ENCODE measurements at regions not wholly inside any gene's neighbourhood (a gene's known extent, or its start where the extent isn't known, plus 50 kb on each side); places are given as distances from the start of the nearest gene placed in this dataset.

GRCh38 chr1:14309984-14310383 is 288.5 kb upstream of the KAZN start:
- H3K36me3 ChIP-seq (ENCODE audit: control insufficient read depth in 2 of 2, insufficient read depth in 2 of 2, low read length in 2 of 2): no peaks in the 10 kb centered on the region
- H3K9ac ChIP-seq (ENCODE audit: low read length in 2 of 2): no peak overlapping the region
- no peaks in the 10 kb centered on the region for H3K9me3 ChIP-seq (ENCODE audit: control insufficient read depth in 2 of 2, low read length in 2 of 2)
- no peak overlapping the region for H3K4me3 ChIP-seq (ENCODE audit: low read length in 2 of 2)
- peaks cover 2% of the 10 kb centered on the region for H3K4me1 ChIP-seq (ENCODE audit: control insufficient read depth, insufficient read depth, low read length)
- no peaks in the 10 kb centered on the region for H3K27me3 ChIP-seq (ENCODE audit: control insufficient read depth in 1 of 2, insufficient read depth in 2 of 2, low read length in 2 of 2)
- H3K27ac ChIP-seq (ENCODE audit: low read length): no peak overlapping the region

GRCh38 chr1:14310476-14310875 is 288.0 kb upstream of the KAZN start:
- Histone ChIP-seq H3K9me3 (ENCODE audit: control insufficient read depth in 2 of 2, low read length in 2 of 2) (no peaks in the 10 kb centered on the region), H3K27ac (ENCODE audit: low read length) (no peak overlapping the region), H3K9ac (ENCODE audit: low read length in 2 of 2) (no peak overlapping the region), H3K4me1 (ENCODE audit: control insufficient read depth, insufficient read depth, low read length) (peaks cover 2% of the 10 kb centered on the region), H3K36me3 (ENCODE audit: control insufficient read depth in 2 of 2, insufficient read depth in 2 of 2, low read length in 2 of 2) (no peaks in the 10 kb centered on the region), H3K4me3 (ENCODE audit: low read length in 2 of 2) (no peak overlapping the region), H3K27me3 (ENCODE audit: control insufficient read depth in 1 of 2, insufficient read depth in 2 of 2, low read length in 2 of 2) (no peaks in the 10 kb centered on the region)

DNA sequence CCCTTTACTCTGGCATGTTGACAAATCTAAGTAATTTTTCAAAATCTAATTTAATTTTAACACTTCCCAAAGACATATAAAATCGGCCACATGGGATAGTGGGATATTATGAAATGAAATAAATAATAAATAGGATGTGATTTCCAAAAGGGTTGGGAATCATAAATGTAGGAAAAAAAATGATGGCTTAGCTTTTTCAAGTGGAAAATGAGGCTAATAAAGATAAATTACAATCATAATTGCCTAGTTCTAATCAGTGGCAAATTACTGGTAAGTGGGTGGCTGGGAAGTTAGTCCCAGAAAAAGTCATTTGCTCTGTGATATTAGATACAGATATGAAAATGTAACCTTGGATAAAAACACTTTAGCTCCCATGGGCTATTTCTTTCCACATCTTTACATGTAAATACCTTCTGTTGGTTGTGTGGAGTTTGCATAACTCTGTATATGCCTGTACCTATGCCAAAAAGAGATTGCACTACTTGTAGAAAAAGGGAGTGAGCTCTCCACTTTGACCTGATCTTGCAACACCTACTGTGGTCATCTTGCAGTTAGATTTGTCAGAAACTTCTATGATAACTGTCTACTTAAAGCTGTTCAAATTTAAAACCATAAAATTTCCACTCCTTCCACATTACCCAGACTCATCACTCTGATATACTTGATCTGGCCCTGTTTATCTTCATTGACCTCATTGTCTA is 284.6 kb upstream of the KAZN start:
- H3K9me3 ChIP-seq (ENCODE audit: control insufficient read depth in 2 of 2, low read length in 2 of 2): no peaks in the 10 kb centered on the region
- H3K4me1 ChIP-seq (ENCODE audit: control insufficient read depth, insufficient read depth, low read length): no peaks in the 10 kb centered on the region
- H3K9ac ChIP-seq (ENCODE audit: low read length in 2 of 2): no peak overlapping the region
- H3K27ac ChIP-seq (ENCODE audit: low read length): no peak overlapping the region
- H3K4me3 ChIP-seq (ENCODE audit: low read length in 2 of 2): no peak overlapping the region
- H3K36me3 ChIP-seq (ENCODE audit: control insufficient read depth in 2 of 2, insufficient read depth in 2 of 2, low read length in 2 of 2): no peaks in the 10 kb centered on the region
- H3K27me3 ChIP-seq (ENCODE audit: control insufficient read depth in 1 of 2, insufficient read depth in 2 of 2, low read length in 2 of 2): no peaks in the 10 kb centered on the region

DNA sequence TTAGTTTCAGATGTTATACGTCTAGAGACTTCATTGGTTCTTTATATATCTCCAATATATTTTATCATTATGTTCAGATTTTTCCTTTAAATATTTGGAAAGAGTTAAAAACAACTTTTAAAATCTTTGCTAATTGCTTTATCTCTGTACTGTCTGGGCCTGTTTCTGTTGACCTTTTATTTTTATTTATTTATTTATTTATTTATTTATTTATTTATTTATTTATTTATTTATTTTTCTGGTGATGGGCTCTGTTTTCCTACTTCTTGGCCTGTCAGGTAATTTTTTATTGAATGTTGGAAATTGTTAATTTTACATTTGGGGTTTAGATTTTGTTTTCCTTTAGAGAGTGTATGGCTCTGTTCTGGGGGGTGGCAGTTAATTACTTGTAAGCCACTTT is 279.7 kb upstream of the KAZN start:
- Histone ChIP-seq H3K9ac (ENCODE audit: low read length in 2 of 2) (no peak overlapping the region), H3K9me3 (ENCODE audit: control insufficient read depth in 2 of 2, low read length in 2 of 2) (no peaks in the 10 kb centered on the region), H3K27ac (ENCODE audit: low read length) (no peak overlapping the region), H3K4me3 (ENCODE audit: low read length in 2 of 2) (no peak overlapping the region), H3K27me3 (ENCODE audit: control insufficient read depth in 1 of 2, insufficient read depth in 2 of 2, low read length in 2 of 2) (no peaks in the 10 kb centered on the region), H3K36me3 (ENCODE audit: control insufficient read depth in 2 of 2, insufficient read depth in 2 of 2, low read length in 2 of 2) (no peaks in the 10 kb centered on the region), H3K4me1 (ENCODE audit: control insufficient read depth, insufficient read depth, low read length) (no peaks in the 10 kb centered on the region)

DNA sequence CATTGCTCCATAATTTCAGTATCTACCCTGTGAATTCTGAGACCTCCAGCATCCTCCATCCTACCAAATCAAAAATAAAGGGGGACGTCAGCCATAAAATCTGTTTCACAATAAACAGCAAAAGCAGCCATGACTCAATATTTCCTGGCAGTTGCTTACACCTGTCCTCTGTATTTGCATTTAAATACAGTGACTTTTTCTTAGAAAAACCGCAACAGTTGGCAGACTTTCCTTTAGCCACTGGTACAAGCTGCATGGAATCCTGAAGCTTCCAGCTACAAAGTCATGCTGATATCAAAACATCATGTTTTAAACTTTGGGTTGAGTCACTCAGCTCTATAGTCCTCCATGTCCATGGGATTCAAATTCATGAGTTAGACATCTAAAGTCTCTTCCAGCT is 278.0 kb upstream of the KAZN start:
- H3K9ac ChIP-seq (ENCODE audit: low read length in 2 of 2): no peak overlapping the region
- H3K27ac ChIP-seq (ENCODE audit: low read length): no peak overlapping the region
- H3K4me1 ChIP-seq (ENCODE audit: control insufficient read depth, insufficient read depth, low read length): no peaks in the 10 kb centered on the region
- H3K36me3 ChIP-seq (ENCODE audit: control insufficient read depth in 2 of 2, insufficient read depth in 2 of 2, low read length in 2 of 2): no peaks in the 10 kb centered on the region
- no peaks in the 10 kb centered on the region for H3K27me3 ChIP-seq (ENCODE audit: control insufficient read depth in 1 of 2, insufficient read depth in 2 of 2, low read length in 2 of 2)
- H3K9me3 ChIP-seq (ENCODE audit: control insufficient read depth in 2 of 2, low read length in 2 of 2): no peaks in the 10 kb centered on the region
- H3K4me3 ChIP-seq (ENCODE audit: low read length in 2 of 2): no peak overlapping the region

GRCh38 chr1:14320986-14321385 is 277.5 kb upstream of the KAZN start:
- Histone ChIP-seq H3K36me3 (ENCODE audit: control insufficient read depth in 2 of 2, insufficient read depth in 2 of 2, low read length in 2 of 2) (no peaks in the 10 kb centered on the region), H3K4me3 (ENCODE audit: low read length in 2 of 2) (no peak overlapping the region), H3K9me3 (ENCODE audit: control insufficient read depth in 2 of 2, low read length in 2 of 2) (no peaks in the 10 kb centered on the region), H3K27ac (ENCODE audit: low read length) (no peak overlapping the region), H3K9ac (ENCODE audit: low read length in 2 of 2) (no peak overlapping the region), H3K27me3 (ENCODE audit: control insufficient read depth in 1 of 2, insufficient read depth in 2 of 2, low read length in 2 of 2) (no peaks in the 10 kb centered on the region), H3K4me1 (ENCODE audit: control insufficient read depth, insufficient read depth, low read length) (no peaks in the 10 kb centered on the region)

DNA sequence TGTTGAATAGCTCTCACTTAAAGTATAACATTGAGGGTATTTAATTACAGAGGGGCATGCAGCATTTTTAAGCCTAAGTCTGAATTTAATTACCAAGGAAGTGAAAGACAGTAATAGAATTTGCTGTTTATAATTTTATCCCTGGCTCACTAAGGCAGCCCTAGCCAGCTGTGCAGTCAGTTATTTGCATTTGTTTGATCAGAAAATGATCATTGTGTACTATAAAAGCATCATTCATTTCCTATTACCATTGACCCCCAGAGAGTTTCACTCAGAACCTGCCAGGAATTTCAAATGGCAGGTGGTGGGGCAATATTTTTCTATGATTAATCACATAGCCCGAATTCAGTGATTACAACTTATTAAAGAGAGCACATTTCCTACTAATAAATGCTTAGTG is 277.1 kb upstream of the KAZN start:
- Histone ChIP-seq H3K4me1 (ENCODE audit: control insufficient read depth, insufficient read depth, low read length) (no peaks in the 10 kb centered on the region), H3K27ac (ENCODE audit: low read length) (no peak overlapping the region), H3K36me3 (ENCODE audit: control insufficient read depth in 2 of 2, insufficient read depth in 2 of 2, low read length in 2 of 2) (no peaks in the 10 kb centered on the region), H3K9ac (ENCODE audit: low read length in 2 of 2) (no peak overlapping the region), H3K27me3 (ENCODE audit: control insufficient read depth in 1 of 2, insufficient read depth in 2 of 2, low read length in 2 of 2) (no peaks in the 10 kb centered on the region), H3K4me3 (ENCODE audit: low read length in 2 of 2) (no peak overlapping the region), H3K9me3 (ENCODE audit: control insufficient read depth in 2 of 2, low read length in 2 of 2) (no peaks in the 10 kb centered on the region)

DNA sequence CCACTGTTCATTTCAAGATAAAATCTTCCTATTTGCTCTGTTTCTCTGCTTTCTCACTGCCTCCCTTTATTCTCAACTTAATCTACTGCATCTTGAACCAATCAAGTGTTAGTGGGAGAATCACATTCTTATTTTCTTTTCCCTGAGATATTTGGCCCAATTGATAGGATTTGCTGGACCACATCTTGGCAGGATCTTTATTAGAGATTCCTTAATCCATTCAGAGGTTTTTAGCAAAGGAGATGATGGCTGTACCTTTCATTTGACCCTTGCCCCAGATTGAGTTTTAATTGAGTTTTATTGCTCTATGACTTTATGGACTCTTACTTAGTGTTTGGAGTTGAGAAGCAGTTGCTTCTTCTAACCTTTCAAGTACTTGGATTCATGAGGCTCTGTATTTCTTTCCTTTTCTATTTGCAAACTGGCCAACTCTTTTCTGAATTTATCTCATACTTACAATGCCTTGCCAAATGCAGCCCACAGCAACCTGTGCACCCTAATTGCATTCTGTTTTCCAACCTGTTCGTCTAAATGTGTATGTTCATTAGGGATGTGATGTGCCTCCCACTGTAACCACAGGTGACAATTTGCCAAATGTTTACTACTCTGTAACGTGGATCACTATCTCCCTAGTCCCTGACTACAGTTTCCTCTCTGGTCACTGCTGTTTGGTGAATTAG is 274.8 kb upstream of the KAZN start:
- no peaks in the 10 kb centered on the region for H3K4me1 ChIP-seq (ENCODE audit: control insufficient read depth, insufficient read depth, low read length)
- H3K36me3 ChIP-seq (ENCODE audit: control insufficient read depth in 2 of 2, insufficient read depth in 2 of 2, low read length in 2 of 2): no peaks in the 10 kb centered on the region
- H3K27ac ChIP-seq (ENCODE audit: low read length): no peak overlapping the region
- no peaks in the 10 kb centered on the region for H3K27me3 ChIP-seq (ENCODE audit: control insufficient read depth in 1 of 2, insufficient read depth in 2 of 2, low read length in 2 of 2)
- H3K9ac ChIP-seq (ENCODE audit: low read length in 2 of 2): no peak overlapping the region
- H3K9me3 ChIP-seq (ENCODE audit: control insufficient read depth in 2 of 2, low read length in 2 of 2): no peaks in the 10 kb centered on the region
- H3K4me3 ChIP-seq (ENCODE audit: low read length in 2 of 2): no peak overlapping the region

- H3K36me3 ChIP-seq (ENCODE audit: control insufficient read depth in 2 of 2, insufficient read depth in 2 of 2, low read length in 2 of 2): no peaks in the 10 kb centered on the region
- no peak overlapping the region for H3K9ac ChIP-seq (ENCODE audit: low read length in 2 of 2)
- H3K4me1 ChIP-seq (ENCODE audit: control insufficient read depth, insufficient read depth, low read length): no peaks in the 10 kb centered on the region
- H3K27ac ChIP-seq (ENCODE audit: low read length): no peak overlapping the region
- H3K27me3 ChIP-seq (ENCODE audit: control insufficient read depth in 1 of 2, insufficient read depth in 2 of 2, low read length in 2 of 2): no peaks in the 10 kb centered on the region
- H3K4me3 ChIP-seq (ENCODE audit: low read length in 2 of 2): no peak overlapping the region
- H3K9me3 ChIP-seq (ENCODE audit: control insufficient read depth in 2 of 2, low read length in 2 of 2): no peaks in the 10 kb centered on the region
These were observed 274.2 kb upstream of the KAZN start for GRCh38 chr1:14324248-14324630.

DNA sequence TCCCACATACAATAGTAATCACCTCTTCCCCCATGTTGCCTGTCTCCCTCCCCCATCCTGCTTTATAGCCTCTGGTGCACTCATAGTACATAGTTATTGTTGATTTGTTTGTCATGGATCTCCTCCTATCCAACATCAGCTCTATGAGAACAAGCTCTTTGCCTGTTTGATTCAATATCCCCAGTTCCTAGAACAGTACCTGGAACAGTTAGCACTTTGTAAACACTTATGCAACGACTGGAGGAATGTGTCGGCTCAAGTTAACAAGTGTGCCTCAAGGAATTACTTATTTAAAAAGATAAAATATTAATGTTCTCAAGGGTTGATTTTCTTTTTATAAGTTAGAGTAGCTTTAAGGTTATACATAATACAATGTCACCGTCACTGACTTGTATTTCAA is 271.6 kb upstream of the KAZN start:
- no peak overlapping the region for H3K4me3 ChIP-seq (ENCODE audit: low read length in 2 of 2)
- H3K27me3 ChIP-seq (ENCODE audit: control insufficient read depth in 1 of 2, insufficient read depth in 2 of 2, low read length in 2 of 2): no peaks in the 10 kb centered on the region
- H3K9ac ChIP-seq (ENCODE audit: low read length in 2 of 2): no peak overlapping the region
- no peaks in the 10 kb centered on the region for H3K4me1 ChIP-seq (ENCODE audit: control insufficient read depth, insufficient read depth, low read length)
- H3K27ac ChIP-seq (ENCODE audit: low read length): no peak overlapping the region
- no peaks in the 10 kb centered on the region for H3K36me3 ChIP-seq (ENCODE audit: control insufficient read depth in 2 of 2, insufficient read depth in 2 of 2, low read length in 2 of 2)
- peaks cover 5% of the 10 kb centered on the region in 2 donors for H3K9me3 ChIP-seq (ENCODE audit: control insufficient read depth in 2 of 2, low read length in 2 of 2)

- Histone ChIP-seq H3K9ac (ENCODE audit: low read length in 2 of 2) (no peak overlapping the region), H3K27ac (ENCODE audit: low read length) (no peak overlapping the region), H3K9me3 (ENCODE audit: control insufficient read depth in 2 of 2, low read length in 2 of 2) (peaks cover 5% of the 10 kb centered on the region in 2 donors), H3K36me3 (ENCODE audit: control insufficient read depth in 2 of 2, insufficient read depth in 2 of 2, low read length in 2 of 2) (no peaks in the 10 kb centered on the region), H3K27me3 (ENCODE audit: control insufficient read depth in 1 of 2, insufficient read depth in 2 of 2, low read length in 2 of 2) (no peaks in the 10 kb centered on the region), H3K4me3 (ENCODE audit: low read length in 2 of 2) (no peak overlapping the region), H3K4me1 (ENCODE audit: control insufficient read depth, insufficient read depth, low read length) (no peaks in the 10 kb centered on the region)
These were observed 269.8 kb upstream of the KAZN start for GRCh38 chr1:14328685-14329084.
